Stimulated activated memory B cell treated with anti-CD40 and anti-IgM and Interleukin-4, amounts not matched to agents 10 μg/mL and 1 μg/mL and 100 μg/mL, for 72 hours (primary cell): ENCODE measurements at regions not wholly inside any gene's neighbourhood (a gene's known extent, or its start where the extent isn't known, plus 50 kb on each side); places are given as distances from the start of the nearest gene placed in this dataset.
"Not testable (repeated sequence)": the region's sequence is repeated elsewhere in the genome, so short reads cannot be mapped to it uniquely, and the experiment has no call there.

Experiments used
- ATAC-seq: fragments of 150-1000 bp; cut with Tn5 transposase; 2 replicates; pipeline ENCODE4 v1.10.0; 2021
- H3K27ac Mint-ChIP-seq: one replicate; pipeline ENCODE4 v1.8.0; 2022; ENCODE audit warnings: mild to moderate bottlenecking, mixed read lengths
- H3K27me3 Mint-ChIP-seq: one replicate; pipeline ENCODE4 v1.8.0; 2022; ENCODE audit warnings: mixed read lengths
- H3K36me3 Mint-ChIP-seq: one replicate; pipeline ENCODE4 v1.8.0; 2022; ENCODE audit warnings: mixed read lengths
- H3K4me1 Mint-ChIP-seq: one replicate; pipeline ENCODE4 v1.8.0; 2022; ENCODE audit warnings: mixed read lengths
- H3K4me3 Mint-ChIP-seq: one replicate; pipeline ENCODE4 v1.8.0; 2022; ENCODE audit warnings: mild to moderate bottlenecking, moderate library complexity, mixed read lengths
- H3K9me3 Mint-ChIP-seq: one replicate; pipeline ENCODE4 v1.8.0; 2022; ENCODE audit warnings: mixed read lengths

DNA sequence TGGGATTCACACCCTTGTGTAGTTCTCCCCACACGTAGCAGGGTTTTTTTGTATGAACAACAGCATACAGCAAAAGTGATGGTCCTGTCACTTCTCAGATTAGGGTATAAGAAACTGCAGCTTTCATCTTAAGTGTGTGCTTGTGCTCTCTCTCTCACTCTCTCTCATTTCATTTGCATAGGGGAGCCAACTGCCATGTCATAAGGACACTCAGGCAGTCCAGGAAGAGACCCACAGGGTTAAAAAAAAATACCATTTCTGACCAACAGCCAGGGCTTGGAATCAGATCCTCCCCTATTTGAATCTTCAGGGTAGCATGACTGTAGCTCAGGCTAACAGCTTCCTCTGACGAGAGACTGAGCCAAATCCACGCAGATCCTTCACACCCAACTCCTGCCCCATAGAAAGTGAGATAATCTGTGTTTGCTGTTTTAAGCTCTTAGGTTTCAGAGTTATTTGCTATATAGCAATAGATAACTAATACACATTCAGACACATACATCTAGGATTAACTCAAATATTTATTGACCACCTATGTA, 331.2 kb downstream of the PAPSS1 start:
- Mint-ChIP-seq H3K4me3 (no peak overlapping the region), H3K9me3 (no peaks in the 10 kb centered on the region), H3K4me1 (no peaks in the 10 kb centered on the region), H3K27me3 (no peaks in the 10 kb centered on the region), H3K36me3 (no peaks in the 10 kb centered on the region), H3K27ac (no peak overlapping the region)
- no peak for ATAC-seq

DNA sequence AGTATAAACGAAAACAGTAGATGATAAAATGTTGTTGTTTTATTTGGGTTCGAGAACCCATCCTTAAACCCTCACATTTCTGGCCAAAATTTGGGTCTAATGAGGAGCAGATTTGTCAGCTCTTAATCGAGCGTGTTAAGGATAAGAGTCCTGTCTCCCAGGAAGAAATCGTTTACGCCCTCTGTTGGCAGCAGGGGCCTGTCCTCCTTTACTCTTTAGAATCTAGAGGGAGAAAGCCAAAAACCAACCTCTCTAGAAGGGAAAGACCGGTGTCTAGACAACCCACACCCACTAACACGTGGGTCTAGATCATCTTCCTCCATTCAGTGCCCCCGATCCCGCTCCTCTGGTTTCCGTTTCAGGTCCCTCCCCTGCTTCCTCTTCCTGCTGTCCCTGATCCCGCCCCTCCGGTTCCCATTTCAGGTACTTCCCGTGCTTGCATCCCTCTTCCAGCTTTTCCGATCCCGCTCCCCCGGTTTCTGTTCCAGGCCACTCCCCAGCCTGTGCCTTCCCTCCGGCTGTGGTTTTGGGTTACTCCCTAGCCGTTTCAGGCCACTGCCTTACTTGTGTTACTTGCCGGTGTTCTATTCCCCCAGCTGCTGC, 339.1 kb downstream of the PAPSS1 start:
- H3K36me3 Mint-ChIP-seq = no peaks in the 10 kb centered on the region
- H3K9me3 Mint-ChIP-seq = peaks cover 4% of the 10 kb centered on the region
- H3K4me3 Mint-ChIP-seq = no peak overlapping the region
- no peak for ATAC-seq
- no peaks in the 10 kb centered on the region for H3K27me3 Mint-ChIP-seq
- no peak overlapping the region for H3K27ac Mint-ChIP-seq
- H3K4me1 Mint-ChIP-seq = no peaks in the 10 kb centered on the region

DNA sequence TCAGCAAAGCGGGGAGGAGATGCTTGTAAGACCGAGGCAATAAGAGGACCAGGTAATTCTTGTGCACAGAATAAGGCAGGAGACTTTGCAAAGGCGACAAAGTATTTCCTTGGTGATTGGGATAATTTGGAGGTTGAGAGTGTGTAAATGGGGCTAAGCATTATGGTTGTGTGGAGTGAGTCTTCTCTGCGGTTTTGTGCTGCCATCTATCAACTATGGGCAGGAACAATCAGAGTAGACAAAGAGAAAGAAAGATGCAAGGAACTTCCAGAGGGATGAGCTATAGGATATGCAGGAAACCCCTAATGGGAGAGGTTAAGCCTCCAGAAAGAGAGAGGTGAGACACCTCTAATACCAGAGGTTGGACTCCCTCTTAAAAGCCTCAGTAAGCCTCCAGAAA, 339.8 kb downstream of the PAPSS1 start:
- no peak for ATAC-seq
- Mint-ChIP-seq H3K36me3 (no peaks in the 10 kb centered on the region), H3K27ac (no peak overlapping the region), H3K4me1 (no peaks in the 10 kb centered on the region), H3K27me3 (no peaks in the 10 kb centered on the region), H3K9me3 (peaks cover 4% of the 10 kb centered on the region), H3K4me3 (no peak overlapping the region)

DNA sequence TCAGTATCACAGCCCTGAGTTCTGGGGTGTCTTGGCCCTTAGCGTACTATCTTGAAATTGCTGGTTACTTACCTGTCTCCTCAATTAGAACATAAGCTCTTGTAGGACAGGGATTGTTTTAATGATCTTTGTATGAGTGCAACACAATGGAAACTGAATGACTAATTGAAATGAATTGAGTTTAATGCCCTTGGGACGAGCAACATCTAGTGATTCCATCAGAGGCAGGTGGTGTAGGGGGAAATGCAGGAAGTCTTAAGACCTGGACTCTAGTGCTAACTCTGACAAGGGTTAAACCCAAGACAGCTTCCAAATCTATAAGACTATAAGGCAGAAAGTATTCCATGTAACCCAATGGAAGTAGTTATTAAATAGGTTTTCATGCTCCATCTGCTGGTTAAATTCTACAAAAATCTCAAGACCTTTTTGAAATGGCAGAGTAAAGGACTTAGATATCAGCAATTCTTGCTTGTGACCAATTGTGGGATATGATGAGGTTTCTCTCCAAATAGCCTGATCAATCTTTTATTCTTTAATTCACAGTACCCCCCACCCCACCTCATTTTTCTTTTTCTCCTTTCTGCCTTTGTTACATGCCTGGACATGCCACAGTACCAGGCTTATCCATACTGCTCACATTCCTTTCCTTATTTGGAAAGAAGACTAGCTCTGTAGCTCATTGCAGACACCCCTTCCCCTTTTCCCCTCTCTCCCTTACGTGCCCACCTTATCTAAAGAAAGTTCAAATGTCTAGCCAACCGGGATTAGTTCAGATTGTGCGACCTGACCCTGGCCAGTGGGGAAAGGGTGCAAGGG, 340.8 kb downstream of the PAPSS1 start:
- no peak overlapping the region for H3K27ac Mint-ChIP-seq
- H3K4me3 Mint-ChIP-seq = no peak overlapping the region
- no peaks in the 10 kb centered on the region for H3K36me3 Mint-ChIP-seq
- H3K4me1 Mint-ChIP-seq = no peaks in the 10 kb centered on the region
- peaks cover 4% of the 10 kb centered on the region for H3K9me3 Mint-ChIP-seq
- no peaks in the 10 kb centered on the region for H3K27me3 Mint-ChIP-seq
- no peak for ATAC-seq

DNA sequence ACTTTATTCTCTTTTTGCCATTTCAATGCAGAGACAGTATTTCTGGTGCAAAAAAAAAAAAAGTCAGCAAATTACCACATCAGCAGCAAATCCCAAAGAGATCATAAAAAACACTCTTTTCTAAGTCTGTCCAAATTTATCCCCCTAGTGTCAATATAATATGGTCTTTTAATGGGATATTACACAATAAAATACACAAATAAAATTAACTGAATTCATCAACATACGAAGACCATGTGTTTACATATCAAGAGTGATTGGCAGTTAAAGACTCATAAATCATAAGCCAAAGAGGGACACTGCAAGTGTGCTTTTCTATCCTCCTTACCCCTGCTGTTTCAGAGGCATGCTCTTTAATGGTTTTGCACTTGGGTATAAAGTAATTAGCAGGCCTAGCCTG, 340.2 kb upstream of the DKK2 start:
- Mint-ChIP-seq H3K4me1 (no peaks in the 10 kb centered on the region), H3K36me3 (no peaks in the 10 kb centered on the region), H3K4me3 (no peak overlapping the region), H3K27ac (no peak overlapping the region), H3K27me3 (no peaks in the 10 kb centered on the region), H3K9me3 (peaks cover 12% of the 10 kb centered on the region)
- ATAC-seq = no peak

DNA sequence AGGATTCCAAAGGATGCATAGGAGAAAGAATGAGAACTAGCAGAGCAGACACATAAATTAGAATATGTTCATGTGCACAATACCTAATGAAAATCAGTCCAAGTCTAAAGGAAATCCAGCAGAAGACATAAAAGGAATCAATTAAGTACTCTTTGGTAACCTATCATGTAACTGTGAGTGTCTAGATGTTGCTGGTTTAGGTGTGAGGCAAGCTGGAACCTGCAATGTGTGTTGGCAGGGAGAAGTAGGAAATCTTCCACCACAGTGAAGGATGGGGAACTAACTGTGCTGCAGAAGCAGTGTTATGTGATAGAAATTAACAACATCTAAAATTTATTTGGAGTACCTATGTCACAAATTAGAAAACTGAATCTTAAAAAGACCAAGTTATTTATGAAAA, 330.8 kb upstream of the DKK2 start:
- H3K4me3 Mint-ChIP-seq = no peak overlapping the region
- H3K9me3 Mint-ChIP-seq = peaks cover 9% of the 10 kb centered on the region
- H3K27me3 Mint-ChIP-seq = no peaks in the 10 kb centered on the region
- H3K4me1 Mint-ChIP-seq = no peaks in the 10 kb centered on the region
- ATAC-seq = no peak
- H3K36me3 Mint-ChIP-seq = no peaks in the 10 kb centered on the region
- H3K27ac Mint-ChIP-seq = no peak overlapping the region

DNA sequence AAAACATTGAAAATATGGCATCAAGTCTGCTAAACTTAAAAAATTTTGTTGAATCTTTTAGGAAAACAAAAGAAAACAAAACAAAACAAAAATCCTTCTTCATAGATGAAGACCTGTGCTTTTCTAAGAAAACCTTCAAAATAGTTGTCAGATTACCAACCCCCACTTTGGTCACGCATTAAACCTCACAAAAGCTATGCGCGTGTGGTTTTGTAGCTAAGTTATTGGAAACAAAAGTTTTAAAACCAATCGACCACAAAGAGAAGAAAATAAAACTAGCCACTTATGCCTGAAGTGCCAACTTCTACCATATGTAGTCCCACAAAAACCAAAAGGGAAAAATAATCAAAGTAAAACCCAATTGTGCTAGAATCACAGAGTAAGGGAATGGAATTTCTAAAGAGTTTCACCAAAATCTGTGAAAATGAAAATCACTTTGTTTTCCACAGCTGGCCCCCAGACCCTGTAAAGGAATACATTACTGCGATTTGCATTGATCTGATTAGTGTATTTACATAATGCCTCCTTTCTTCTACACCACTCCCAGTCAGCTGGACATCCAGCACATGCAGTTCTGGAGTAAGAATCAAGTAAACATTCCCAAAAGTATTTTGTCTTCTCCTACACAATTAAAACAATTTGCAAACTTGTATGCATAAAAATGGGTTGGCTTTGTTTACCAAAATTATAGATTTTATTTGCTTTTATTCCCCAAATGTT, 330.1 kb upstream of the DKK2 start:
- Mint-ChIP-seq H3K4me3 (no peak overlapping the region), H3K36me3 (no peaks in the 10 kb centered on the region), H3K27me3 (no peaks in the 10 kb centered on the region), H3K4me1 (no peaks in the 10 kb centered on the region), H3K27ac (no peak overlapping the region), H3K9me3 (peaks cover 5% of the 10 kb centered on the region)
- no peak for ATAC-seq

DNA sequence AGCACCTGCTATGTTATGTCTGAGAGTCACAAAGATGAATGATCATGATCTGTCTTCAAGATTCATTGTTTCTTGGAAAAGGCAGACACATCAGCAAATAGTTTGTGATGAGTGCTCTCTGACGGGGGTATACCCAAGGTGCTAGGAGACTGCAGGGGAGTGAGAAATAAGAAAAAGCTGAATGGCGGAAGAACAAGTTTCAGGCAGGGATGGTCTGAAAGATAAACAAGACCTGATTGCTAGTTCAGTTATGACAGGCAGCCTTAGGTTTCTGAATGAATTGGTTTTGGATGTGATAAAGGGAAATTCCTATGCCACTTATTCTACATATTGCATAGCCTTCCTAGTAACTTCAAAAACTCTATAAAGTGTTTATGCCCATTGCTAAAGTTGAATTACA, 327.0 kb upstream of the DKK2 start:
- Mint-ChIP-seq H3K9me3 (peaks cover 2% of the 10 kb centered on the region), H3K27me3 (no peaks in the 10 kb centered on the region), H3K27ac (no peak overlapping the region), H3K4me3 (no peak overlapping the region), H3K4me1 (no peaks in the 10 kb centered on the region), H3K36me3 (no peaks in the 10 kb centered on the region)
- no peak for ATAC-seq

DNA sequence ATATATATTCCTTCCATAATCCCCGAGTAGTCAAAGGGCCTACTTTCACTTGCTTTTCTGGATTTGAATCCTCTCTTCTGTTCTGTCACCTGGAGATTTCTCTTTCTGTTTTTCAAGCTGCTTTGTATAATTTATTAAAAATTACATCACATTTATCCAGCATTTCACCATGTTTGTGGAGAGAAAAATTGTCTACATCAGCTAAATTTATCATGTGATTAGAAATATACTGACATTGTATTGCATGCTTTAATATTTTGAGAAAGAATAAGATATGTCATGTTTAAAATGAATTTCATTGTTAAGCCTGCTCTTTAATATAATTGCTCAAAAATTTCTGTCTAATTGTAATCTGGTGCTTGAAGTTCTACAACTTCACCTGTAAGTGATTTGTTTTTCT, 323.1 kb upstream of the DKK2 start:
- H3K9me3 Mint-ChIP-seq = no peaks in the 10 kb centered on the region
- H3K4me1 Mint-ChIP-seq = no peaks in the 10 kb centered on the region
- no peaks in the 10 kb centered on the region for H3K36me3 Mint-ChIP-seq
- H3K27ac Mint-ChIP-seq = no peak overlapping the region
- ATAC-seq = no peak
- no peaks in the 10 kb centered on the region for H3K27me3 Mint-ChIP-seq
- H3K4me3 Mint-ChIP-seq = no peak overlapping the region

DNA sequence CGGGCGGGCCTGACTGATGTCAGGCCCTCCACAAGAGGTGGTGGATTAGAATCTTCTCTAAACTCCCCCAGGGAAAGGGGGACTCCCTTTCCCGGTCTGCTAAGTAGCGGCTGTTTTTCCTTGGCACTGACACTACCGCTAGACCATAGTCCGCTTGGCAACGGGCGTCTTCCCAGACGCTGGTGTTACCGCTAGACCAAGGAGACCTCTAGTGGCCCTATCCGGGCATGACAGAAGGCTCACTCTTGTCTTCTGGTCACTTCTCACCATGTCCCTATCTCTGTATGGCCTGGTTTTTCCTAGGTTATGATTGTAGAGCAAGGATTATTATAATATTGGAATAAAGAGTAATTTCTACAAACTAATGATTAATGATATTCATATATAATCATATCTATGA, 318.2 kb upstream of the DKK2 start:
- H3K4me3 Mint-ChIP-seq, H3K27ac Mint-ChIP-seq, H3K36me3 Mint-ChIP-seq, H3K27me3 Mint-ChIP-seq, ATAC-seq, H3K9me3 Mint-ChIP-seq, H3K4me1 Mint-ChIP-seq: not testable (repeated sequence)

DNA sequence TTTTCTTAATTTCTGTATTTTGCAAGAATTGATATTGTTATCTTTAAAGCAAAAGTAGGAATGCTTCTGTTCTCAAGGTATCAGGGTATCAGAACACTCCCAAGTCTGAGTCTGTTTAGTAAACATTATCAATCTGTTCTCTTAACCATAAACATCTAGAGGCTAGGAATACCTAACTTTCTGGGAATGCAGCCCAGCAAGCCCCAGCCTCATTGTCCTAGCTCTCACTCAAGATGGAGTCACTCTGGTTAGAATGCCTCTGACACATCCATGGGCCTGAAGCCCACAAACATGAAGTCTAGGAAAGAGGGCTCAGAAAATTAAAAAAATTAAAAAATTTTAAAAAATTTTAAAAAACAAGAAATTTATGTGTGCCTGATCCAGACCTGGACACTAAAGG, 315.1 kb upstream of the DKK2 start:
- ATAC-seq = no peak
- H3K27ac Mint-ChIP-seq = no peak overlapping the region
- H3K36me3 Mint-ChIP-seq = no peaks in the 10 kb centered on the region
- no peak overlapping the region for H3K4me3 Mint-ChIP-seq
- H3K27me3 Mint-ChIP-seq = no peaks in the 10 kb centered on the region
- H3K4me1 Mint-ChIP-seq = no peaks in the 10 kb centered on the region
- no peaks in the 10 kb centered on the region for H3K9me3 Mint-ChIP-seq

DNA sequence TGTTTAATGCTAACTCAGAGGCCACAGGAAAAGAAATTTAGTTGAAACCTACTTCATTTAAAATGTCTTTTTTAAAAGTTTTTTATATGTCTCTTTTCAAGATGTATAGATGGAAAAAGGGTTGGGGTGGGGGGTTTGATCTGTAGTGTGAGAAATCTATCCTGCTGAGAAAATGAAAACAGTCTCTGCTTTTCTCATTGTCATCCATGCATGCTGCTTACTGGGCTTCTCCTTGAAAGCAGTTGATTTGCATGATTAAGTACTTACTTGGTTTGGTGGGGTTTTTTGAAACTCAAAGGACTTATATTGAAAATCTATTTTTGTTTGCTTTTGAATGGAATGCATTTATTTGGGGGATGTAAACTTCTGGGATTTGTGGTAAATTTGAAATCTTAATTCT, 313.6 kb upstream of the DKK2 start:
- H3K27me3 Mint-ChIP-seq = no peaks in the 10 kb centered on the region
- H3K27ac Mint-ChIP-seq = no peak overlapping the region
- H3K9me3 Mint-ChIP-seq = no peaks in the 10 kb centered on the region
- H3K4me1 Mint-ChIP-seq = no peaks in the 10 kb centered on the region
- no peak for ATAC-seq
- no peak overlapping the region for H3K4me3 Mint-ChIP-seq
- H3K36me3 Mint-ChIP-seq = no peaks in the 10 kb centered on the region

DNA sequence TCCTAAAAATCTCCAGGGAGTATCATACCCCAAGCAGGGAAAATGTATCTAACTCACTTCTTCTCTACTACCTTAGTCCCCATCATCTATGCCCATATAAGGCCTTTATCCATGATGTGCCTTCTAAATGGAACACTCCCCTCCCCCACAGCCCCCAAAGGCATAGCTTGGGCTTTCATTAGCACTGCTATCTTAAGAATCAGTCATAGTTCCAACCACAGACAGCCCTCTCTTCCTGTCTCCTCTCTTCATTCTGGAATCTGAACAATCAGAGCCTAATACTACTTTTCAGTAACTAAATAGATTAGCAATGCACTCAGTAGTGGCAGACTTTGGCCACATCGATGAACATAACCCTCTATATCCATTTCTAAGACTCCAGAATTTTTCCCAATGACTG, 313.2 kb upstream of the DKK2 start:
- H3K4me3 Mint-ChIP-seq = no peak overlapping the region
- H3K27me3 Mint-ChIP-seq = no peaks in the 10 kb centered on the region
- H3K9me3 Mint-ChIP-seq = no peaks in the 10 kb centered on the region
- no peak for ATAC-seq
- H3K4me1 Mint-ChIP-seq = no peaks in the 10 kb centered on the region
- H3K27ac Mint-ChIP-seq = no peak overlapping the region
- no peaks in the 10 kb centered on the region for H3K36me3 Mint-ChIP-seq

DNA sequence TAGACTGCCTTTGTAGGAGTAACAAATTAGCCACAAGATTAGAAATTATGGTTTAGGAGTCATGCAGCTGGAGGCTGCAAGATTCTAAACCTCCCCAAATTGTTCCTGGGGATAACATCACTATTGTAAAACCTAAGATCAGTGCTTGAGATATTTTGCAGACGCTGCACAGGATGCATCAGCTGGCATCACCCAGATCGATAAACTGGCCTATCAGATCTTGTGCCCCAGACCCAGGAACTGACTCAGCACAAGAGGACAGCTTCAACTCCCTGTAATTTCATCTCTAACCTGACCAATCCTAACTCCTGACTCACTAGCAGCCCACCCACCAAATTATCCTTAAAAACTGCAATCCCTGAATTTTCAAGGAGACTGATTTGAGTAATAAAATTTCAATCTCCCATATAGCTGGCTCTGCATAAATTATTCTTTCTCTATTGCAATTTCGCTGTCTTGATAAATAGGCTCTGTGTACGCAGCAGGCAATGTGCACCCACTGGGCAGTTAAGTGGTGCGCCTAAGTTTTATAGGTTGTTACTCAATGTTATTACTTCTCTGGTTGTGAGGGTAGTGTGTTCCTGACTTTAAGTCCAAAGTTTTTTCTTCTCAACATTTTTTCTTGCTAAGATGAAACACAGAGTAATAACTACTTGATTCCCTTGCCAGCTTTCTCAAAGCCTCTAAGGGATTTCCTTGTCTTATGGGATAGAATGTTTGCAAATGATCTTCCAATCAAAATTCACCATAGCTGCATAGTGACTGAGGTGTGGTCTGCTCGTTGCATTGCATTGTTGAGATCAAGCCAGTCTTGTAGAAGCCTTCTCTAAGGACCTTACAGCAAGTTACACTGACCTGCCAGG, 312.3 kb upstream of the DKK2 start:
- H3K27me3 Mint-ChIP-seq = no peaks in the 10 kb centered on the region
- no peak overlapping the region for H3K4me3 Mint-ChIP-seq
- H3K4me1 Mint-ChIP-seq = no peaks in the 10 kb centered on the region
- H3K9me3 Mint-ChIP-seq = no peaks in the 10 kb centered on the region
- no peak for ATAC-seq
- H3K27ac Mint-ChIP-seq = no peak overlapping the region
- no peaks in the 10 kb centered on the region for H3K36me3 Mint-ChIP-seq

DNA sequence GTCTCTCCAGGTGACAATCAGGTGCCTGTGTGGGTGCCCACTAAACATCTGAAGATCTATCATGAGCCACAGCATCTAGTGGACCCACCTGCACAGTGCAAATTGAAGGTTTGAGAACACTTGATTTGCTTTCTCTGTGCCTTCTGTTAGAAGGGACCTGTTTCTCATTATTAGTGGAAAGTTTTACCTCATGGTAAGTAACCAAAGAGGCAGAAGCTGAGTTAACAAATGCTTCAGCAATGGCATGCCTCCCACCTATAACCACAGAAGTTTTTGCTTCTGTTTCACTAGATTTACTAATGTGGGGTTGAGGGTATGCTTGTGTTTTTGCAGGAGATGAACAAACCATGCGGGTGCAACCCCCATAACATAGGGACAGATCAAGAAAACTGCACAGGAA, 297.4 kb upstream of the DKK2 start:
- no peaks in the 10 kb centered on the region for H3K36me3 Mint-ChIP-seq
- H3K27me3 Mint-ChIP-seq = no peaks in the 10 kb centered on the region
- no peak overlapping the region for H3K4me3 Mint-ChIP-seq
- H3K4me1 Mint-ChIP-seq = no peaks in the 10 kb centered on the region
- H3K27ac Mint-ChIP-seq = no peak overlapping the region
- peaks cover 2% of the 10 kb centered on the region for H3K9me3 Mint-ChIP-seq
- no peak for ATAC-seq
